Activated naive CD8-positive, alpha-beta T cell treated with anti-CD3 and anti-CD28 coated beads, Interleukin-2, amount 10 ng/mL, durations not matched to agents 7 days and 5 days (primary cell): ENCODE measurements at regions not wholly inside any gene's neighbourhood (a gene's known extent, or its start where the extent isn't known, plus 50 kb on each side); places are given as distances from the start of the nearest gene placed in this dataset.

Source experiments
- ATAC-seq: fragments of 150-1000 bp; cut with Tn5 transposase; one replicate; pipeline ENCODE4 v1.10.0; 2021; ENCODE audit warnings: low read depth, moderate library complexity
- POLR2A ChIA-PET: fragments of 350-600 bp; sonication (Branson Sonifier 250); formaldehyde crosslinking; loops from one replicate; lab custom pipeline; 2021; ENCODE audit warnings: antibody characterized with exemption; lab: Charles Lee
- DNase-seq: peaks from one replicate; pipeline ENCODE4 v3.0.0; 2021
- H3K27ac Mint-ChIP-seq: one replicate; pipeline ENCODE4 v1.8.0; 2022; ENCODE audit warnings: mild to moderate bottlenecking, mixed read lengths
- H3K27me3 Mint-ChIP-seq: one replicate; pipeline ENCODE4 v1.8.0; 2022; ENCODE audit warnings: mild to moderate bottlenecking, moderate library complexity, mixed read lengths
- H3K36me3 Mint-ChIP-seq: one replicate; pipeline ENCODE4 v1.8.0; 2021; ENCODE audit warnings: mild to moderate bottlenecking, mixed read lengths
- H3K4me1 Mint-ChIP-seq: one replicate; pipeline ENCODE4 v1.8.0; 2021; ENCODE audit warnings: mixed read lengths
- H3K4me3 Mint-ChIP-seq: one replicate; pipeline ENCODE4 v1.8.0; 2022; ENCODE audit warnings: mild to moderate bottlenecking, moderate library complexity, mixed read lengths
- H3K9me3 Mint-ChIP-seq: one replicate; pipeline ENCODE4 v1.8.0; 2021; ENCODE audit warnings: mixed read lengths

- no peaks in the 10 kb centered on the region for H3K36me3 Mint-ChIP-seq
- H3K9me3 Mint-ChIP-seq = peaks cover 2% of the 10 kb centered on the region
- H3K27me3 Mint-ChIP-seq = no peaks in the 10 kb centered on the region
- H3K4me1 Mint-ChIP-seq = no peaks in the 10 kb centered on the region
- POLR2A ChIA-PET = no interaction called here
- H3K27ac Mint-ChIP-seq = no peak overlapping the region
- H3K4me3 Mint-ChIP-seq = no peak overlapping the region
- DNase-seq (no peak), ATAC-seq (no peak)
Observed at GRCh38 chr2:226020956-226021355, 621.4 kb downstream of the NYAP2 start.

- H3K36me3 Mint-ChIP-seq = no peaks in the 10 kb centered on the region
Observed at GRCh38 chr2:226020176-226020575, 620.7 kb downstream of the NYAP2 start.

GRCh38 chr2:226018641-226019040, 619.1 kb downstream of the NYAP2 start:
- DNase-seq (no peak), ATAC-seq (no peak)
- Mint-ChIP-seq H3K4me3 (no peak overlapping the region), H3K36me3 (no peaks in the 10 kb centered on the region), H3K4me1 (no peaks in the 10 kb centered on the region), H3K27me3 (no peaks in the 10 kb centered on the region), H3K27ac (no peak overlapping the region), H3K9me3 (peaks cover 2% of the 10 kb centered on the region)
- POLR2A ChIA-PET = no interaction called here

More at GRCh38 chr2:226020176-226020575, 620.7 kb downstream of the NYAP2 start:
- Mint-ChIP-seq H3K27me3 (no peaks in the 10 kb centered on the region), H3K9me3 (peaks cover 2% of the 10 kb centered on the region), H3K4me1 (no peaks in the 10 kb centered on the region), H3K4me3 (no peak overlapping the region), H3K27ac (no peak overlapping the region)
- no peak for DNase-seq
- no peak for ATAC-seq
- POLR2A ChIA-PET = no interaction called here

GRCh38 chr2:226017537-226017936, 618.0 kb downstream of the NYAP2 start:
- H3K27me3 Mint-ChIP-seq = no peaks in the 10 kb centered on the region
- no peaks in the 10 kb centered on the region for H3K36me3 Mint-ChIP-seq
- ATAC-seq = no peak
- peaks cover 2% of the 10 kb centered on the region for H3K9me3 Mint-ChIP-seq
- POLR2A ChIA-PET = no interaction called here
- H3K4me1 Mint-ChIP-seq = no peaks in the 10 kb centered on the region
- no peak for DNase-seq
- H3K4me3 Mint-ChIP-seq = no peak overlapping the region
- no peak overlapping the region for H3K27ac Mint-ChIP-seq

GRCh38 chr2:226017107-226017506, 617.6 kb downstream of the NYAP2 start:
- DNase-seq (no peak), ATAC-seq (no peak)
- Mint-ChIP-seq H3K27me3 (no peaks in the 10 kb centered on the region), H3K36me3 (no peaks in the 10 kb centered on the region), H3K27ac (no peak overlapping the region), H3K9me3 (peaks cover 2% of the 10 kb centered on the region), H3K4me1 (no peaks in the 10 kb centered on the region), H3K4me3 (no peak overlapping the region)
- POLR2A ChIA-PET = interaction anchor here (0.6 kb wide), 1 partner anchor 133 kb away, joined by 3 read pairs; no protein-coding TSS in a partner anchor

- H3K36me3 Mint-ChIP-seq = no peaks in the 10 kb centered on the region
- H3K9me3 Mint-ChIP-seq = no peaks in the 10 kb centered on the region
- POLR2A ChIA-PET = no interaction called here
- H3K27ac Mint-ChIP-seq = no peak overlapping the region
- DNase-seq (no peak), ATAC-seq (no peak)
- no peaks in the 10 kb centered on the region for H3K4me1 Mint-ChIP-seq
- no peaks in the 10 kb centered on the region for H3K27me3 Mint-ChIP-seq
- no peak overlapping the region for H3K4me3 Mint-ChIP-seq
Observed at GRCh38 chr2:226011716-226012450, 612.4 kb downstream of the NYAP2 start.

- Mint-ChIP-seq H3K27me3 (no peaks in the 10 kb centered on the region), H3K27ac (no peak overlapping the region), H3K4me1 (no peaks in the 10 kb centered on the region), H3K9me3 (no peaks in the 10 kb centered on the region), H3K4me3 (no peak overlapping the region), H3K36me3 (no peaks in the 10 kb centered on the region)
- ATAC-seq (no peak), DNase-seq (no peak)
- POLR2A ChIA-PET = no interaction called here
Observed at GRCh38 chr2:226002438-226002837, 602.9 kb downstream of the NYAP2 start.

GRCh38 chr2:226001716-226002115, 602.2 kb downstream of the NYAP2 start:
- Mint-ChIP-seq H3K9me3 (no peaks in the 10 kb centered on the region), H3K36me3 (no peaks in the 10 kb centered on the region), H3K4me1 (no peaks in the 10 kb centered on the region), H3K4me3 (no peak overlapping the region), H3K27me3 (no peaks in the 10 kb centered on the region), H3K27ac (no peak overlapping the region)
- POLR2A ChIA-PET = no interaction called here
- ATAC-seq (no peak), DNase-seq (no peak)

GRCh38 chr2:225999692-226000091, 600.2 kb downstream of the NYAP2 start:
- Mint-ChIP-seq H3K27me3 (no peaks in the 10 kb centered on the region), H3K27ac (no peak overlapping the region), H3K4me3 (no peak overlapping the region), H3K36me3 (no peaks in the 10 kb centered on the region), H3K9me3 (no peaks in the 10 kb centered on the region), H3K4me1 (no peaks in the 10 kb centered on the region)
- POLR2A ChIA-PET = no interaction called here
- DNase-seq (no peak), ATAC-seq (no peak)

GRCh38 chr2:225998653-225999052, 599.1 kb downstream of the NYAP2 start:
- ATAC-seq (no peak), DNase-seq (no peak)
- H3K27me3 Mint-ChIP-seq = no peaks in the 10 kb centered on the region
- H3K4me3 Mint-ChIP-seq = no peak overlapping the region
- no peaks in the 10 kb centered on the region for H3K4me1 Mint-ChIP-seq
- no peaks in the 10 kb centered on the region for H3K36me3 Mint-ChIP-seq
- POLR2A ChIA-PET = no interaction called here
- H3K27ac Mint-ChIP-seq = no peak overlapping the region
- H3K9me3 Mint-ChIP-seq = no peaks in the 10 kb centered on the region

GRCh38 chr2:225998116-225998515, 598.6 kb downstream of the NYAP2 start:
- POLR2A ChIA-PET = no interaction called here
- H3K27ac Mint-ChIP-seq = no peak overlapping the region
- DNase-seq (no peak), ATAC-seq (no peak)
- H3K27me3 Mint-ChIP-seq = no peaks in the 10 kb centered on the region
- no peak overlapping the region for H3K4me3 Mint-ChIP-seq
- no peaks in the 10 kb centered on the region for H3K9me3 Mint-ChIP-seq
- H3K4me1 Mint-ChIP-seq = no peaks in the 10 kb centered on the region
- H3K36me3 Mint-ChIP-seq = no peaks in the 10 kb centered on the region

- DNase-seq (no peak), ATAC-seq (no peak)
- Mint-ChIP-seq H3K4me1 (no peaks in the 10 kb centered on the region), H3K4me3 (no peak overlapping the region), H3K27ac (no peak overlapping the region), H3K27me3 (no peaks in the 10 kb centered on the region), H3K9me3 (no peaks in the 10 kb centered on the region), H3K36me3 (no peaks in the 10 kb centered on the region)
- POLR2A ChIA-PET = no interaction called here
Observed at GRCh38 chr2:225996462-225996828, 596.9 kb downstream of the NYAP2 start.

GRCh38 chr2:225995796-225996461, 596.4 kb downstream of the NYAP2 start:
- no peaks in the 10 kb centered on the region for H3K27me3 Mint-ChIP-seq
- POLR2A ChIA-PET = no interaction called here

GRCh38 chr2:225994748-225995405, 595.4 kb downstream of the NYAP2 start:
- Mint-ChIP-seq H3K36me3 (no peaks in the 10 kb centered on the region), H3K27ac (no peak overlapping the region), H3K27me3 (no peaks in the 10 kb centered on the region), H3K4me1 (no peaks in the 10 kb centered on the region), H3K9me3 (no peaks in the 10 kb centered on the region), H3K4me3 (no peak overlapping the region)
- POLR2A ChIA-PET = no interaction called here
- ATAC-seq (no peak), DNase-seq (no peak)

More at GRCh38 chr2:225995796-225996461, 596.4 kb downstream of the NYAP2 start:
- no peak overlapping the region for H3K4me3 Mint-ChIP-seq
- H3K27ac Mint-ChIP-seq = no peak overlapping the region
- ATAC-seq (no peak), DNase-seq (no peak)
- no peaks in the 10 kb centered on the region for H3K36me3 Mint-ChIP-seq
- no peaks in the 10 kb centered on the region for H3K4me1 Mint-ChIP-seq
- no peaks in the 10 kb centered on the region for H3K9me3 Mint-ChIP-seq
